ENCODE measurements at regions not wholly inside any gene's neighbourhood (a gene's known extent, or its start where the extent isn't known, plus 50 kb on each side); places are given as distances from the start of the nearest gene placed in this dataset.
"Not testable (repeated sequence)": the region's sequence is repeated elsewhere in the genome, so short reads cannot be mapped to it uniquely, and the experiment has no call there.

DNA sequence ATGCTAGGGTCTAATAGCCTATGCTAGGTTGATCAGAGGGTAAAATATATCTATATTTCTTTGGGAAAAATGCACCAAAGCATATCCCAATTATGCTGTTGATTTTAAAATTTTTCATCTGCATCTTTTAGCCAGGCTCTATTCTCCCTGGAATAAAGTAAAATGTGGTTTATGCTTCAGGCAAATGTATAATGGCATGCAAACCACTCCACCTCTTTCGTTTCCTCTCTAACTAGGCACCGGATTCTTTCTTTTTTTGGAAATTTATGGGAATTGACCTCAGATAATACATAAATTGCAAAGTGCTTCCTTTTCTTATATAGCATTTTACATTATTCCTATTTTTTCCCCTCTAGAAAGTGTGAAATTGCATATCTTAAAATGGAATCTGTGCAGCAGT lies 386.5 kb downstream of the OLFM4 start:
- no peak for DNase-seq

DNA sequence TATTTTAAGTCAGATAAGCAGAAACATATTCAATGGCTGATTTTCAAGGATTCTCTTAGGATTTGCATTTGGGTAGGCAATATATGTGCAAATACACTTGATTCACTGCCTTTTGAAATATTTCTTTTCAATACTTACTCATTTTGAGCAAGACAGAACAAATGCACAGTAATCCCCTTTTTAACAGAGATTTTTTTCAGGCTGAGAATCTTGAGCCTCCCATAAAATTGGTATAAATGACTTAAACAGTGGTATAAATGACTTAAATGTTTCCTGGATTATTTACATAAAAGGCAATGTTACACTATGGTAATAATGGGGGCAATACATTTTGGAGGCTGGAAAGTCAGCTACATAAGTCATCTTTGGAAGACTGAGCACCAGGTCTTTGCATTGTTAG lies 389.0 kb downstream of the OLFM4 start:
- DNase-seq, result no peak

DNA sequence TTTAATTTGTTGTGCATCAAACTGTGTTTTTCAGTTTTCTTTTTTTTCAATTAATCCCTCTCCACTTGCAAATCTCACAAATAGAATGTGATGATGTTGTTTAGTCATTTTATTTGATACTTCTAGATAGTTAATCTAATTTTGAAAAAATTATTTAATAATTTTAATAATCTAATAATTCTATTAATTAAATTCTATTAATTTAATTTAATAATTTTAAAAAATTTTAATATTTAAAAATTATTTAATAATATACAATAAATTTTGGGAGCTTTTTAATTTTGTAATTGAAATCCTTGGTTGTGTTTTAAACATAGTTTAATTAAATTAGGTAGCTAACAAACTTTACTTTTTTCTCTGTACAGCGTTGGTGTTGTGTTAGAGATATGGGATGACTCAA lies 393.8 kb downstream of the OLFM4 start:
- no peak for DNase-seq

DNA sequence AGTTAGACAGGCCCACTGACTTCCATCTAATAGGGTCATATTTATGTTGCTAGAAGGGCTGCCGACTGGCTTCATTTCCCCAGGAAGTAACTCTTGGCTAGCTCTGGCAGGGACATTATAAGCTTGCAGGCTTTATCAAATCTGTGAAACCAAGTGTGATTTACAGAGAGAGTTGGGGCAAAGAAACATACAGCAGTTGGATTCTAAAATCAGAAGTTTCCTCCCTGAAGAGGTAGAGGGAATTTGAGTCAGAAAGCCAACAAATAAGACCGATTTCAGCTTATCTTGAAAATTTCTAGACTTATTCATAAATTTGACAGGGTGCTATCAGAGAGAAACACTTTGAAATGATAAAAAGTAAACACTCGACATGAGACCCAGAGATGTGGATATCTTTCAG lies 407.8 kb downstream of the OLFM4 start:
- DNase-seq, result no peak

- DNase-seq, result no peak
Observed at GRCh38 chr13:53439439-53440225, 411.0 kb downstream of the OLFM4 start.

DNA sequence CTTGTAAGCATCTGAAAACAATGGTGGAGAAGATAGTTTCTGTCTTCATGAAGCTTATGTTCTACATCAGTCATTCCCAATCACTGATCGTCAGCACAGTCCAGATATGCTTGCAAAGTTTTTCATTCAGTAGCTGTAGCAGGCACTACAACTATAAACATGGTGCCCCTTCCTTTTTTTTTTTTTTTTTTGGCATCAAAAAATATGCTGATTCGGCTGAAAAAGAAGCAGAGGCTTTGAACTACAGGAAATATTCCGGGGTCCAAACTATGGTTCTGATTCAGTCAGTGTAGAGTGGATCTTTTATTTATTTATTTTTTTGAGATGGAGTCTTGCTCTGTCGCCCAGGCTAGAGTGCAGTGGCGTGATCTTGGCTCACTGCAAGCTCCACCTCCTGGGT lies 414.4 kb downstream of the OLFM4 start:
- DNase-seq, result no peak

- DNase-seq, result no peak
Observed at GRCh38 chr13:53445686-53446085, 417.1 kb downstream of the OLFM4 start.

DNA sequence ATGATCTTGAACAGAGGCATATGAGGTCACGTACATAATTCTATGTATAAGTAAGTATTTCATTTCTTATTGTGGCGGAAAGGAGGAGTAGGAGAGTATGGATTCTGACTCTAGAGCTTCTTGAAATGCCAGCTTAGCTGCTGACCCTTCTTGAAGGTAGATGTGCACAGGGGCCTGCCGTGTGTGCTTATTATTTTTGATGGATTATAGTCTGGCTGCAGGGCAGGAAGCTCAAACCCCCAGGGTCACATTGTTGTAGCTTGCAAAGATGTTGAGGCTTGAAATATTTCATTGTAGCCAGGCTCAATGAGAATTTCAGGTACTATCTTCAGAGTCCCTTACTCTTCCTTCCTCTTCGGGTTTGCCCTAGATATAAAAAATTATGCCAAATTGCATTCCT lies 418.8 kb downstream of the OLFM4 start:
- DNase-seq, result no peak

DNA sequence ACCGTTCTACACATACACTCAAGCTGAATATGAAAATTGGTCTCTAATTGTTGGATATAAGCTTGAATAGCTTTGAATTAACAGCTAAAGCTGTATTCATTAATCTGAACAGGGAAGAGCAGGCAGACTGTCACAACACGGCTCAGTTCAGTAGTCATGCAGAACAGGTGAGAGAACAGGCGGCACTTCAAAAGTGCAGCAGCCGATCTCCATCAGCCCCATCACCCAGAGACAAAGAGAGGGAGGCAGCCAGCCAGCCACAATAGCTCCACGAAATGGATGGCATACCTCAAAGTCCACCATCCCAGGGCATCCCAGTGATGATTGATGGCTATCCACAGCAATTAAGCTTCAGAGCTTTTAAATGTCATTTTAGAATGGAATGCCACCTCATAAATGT lies 419.2 kb downstream of the OLFM4 start:
- DNase-seq, result no peak

GRCh38 chr13:53452263-53452808 lies 423.7 kb downstream of the OLFM4 start:
- not testable (repeated sequence) for DNase-seq

- DNase-seq, result no peak
Observed at GRCh38 chr13:53460796-53461195, 432.2 kb downstream of the OLFM4 start.

DNA sequence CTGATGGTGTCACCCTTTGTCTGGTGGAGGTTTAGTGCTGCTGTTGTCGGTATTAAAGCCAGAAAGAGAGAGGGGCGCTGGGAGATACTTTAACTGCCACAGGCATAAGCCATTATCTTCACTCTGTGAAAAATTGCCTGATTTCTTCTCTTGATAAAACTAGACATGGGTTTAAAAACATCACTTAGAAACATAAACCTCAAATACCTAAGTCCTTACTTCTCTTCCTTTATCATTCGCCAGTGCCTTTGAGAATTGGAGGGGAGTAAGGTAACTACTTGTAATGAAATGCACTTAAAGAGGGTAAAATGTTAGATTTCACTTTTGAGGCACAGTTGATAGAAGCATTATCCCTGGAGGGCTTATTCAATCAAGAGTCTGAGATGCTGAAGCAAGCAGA lies 434.5 kb downstream of the OLFM4 start:
- no peak for DNase-seq

GRCh38 chr13:53466576-53466975 lies 438.0 kb downstream of the OLFM4 start:
- DNase-seq, result no peak

DNA sequence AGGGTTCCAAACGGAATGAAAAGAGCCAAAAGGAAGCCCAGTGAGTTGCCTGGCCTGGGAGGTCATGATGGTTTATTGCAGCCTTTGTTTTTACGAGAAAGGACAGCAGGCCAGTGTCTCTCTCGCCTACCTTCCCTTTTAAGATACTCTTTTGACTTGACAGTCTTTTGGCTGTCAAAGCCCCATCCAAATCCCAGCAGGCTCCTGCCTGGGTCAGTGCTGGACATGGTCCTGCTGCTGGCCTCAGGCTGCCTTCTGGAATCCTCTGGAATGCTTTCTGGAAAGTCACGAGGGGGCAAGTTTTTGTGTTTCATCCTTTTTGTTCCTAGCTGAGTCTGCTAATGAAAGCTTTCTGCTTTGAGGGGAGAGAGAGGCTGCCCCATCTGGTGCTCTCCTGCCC lies 444.8 kb downstream of the OLFM4 start:
- no peak for DNase-seq

DNA sequence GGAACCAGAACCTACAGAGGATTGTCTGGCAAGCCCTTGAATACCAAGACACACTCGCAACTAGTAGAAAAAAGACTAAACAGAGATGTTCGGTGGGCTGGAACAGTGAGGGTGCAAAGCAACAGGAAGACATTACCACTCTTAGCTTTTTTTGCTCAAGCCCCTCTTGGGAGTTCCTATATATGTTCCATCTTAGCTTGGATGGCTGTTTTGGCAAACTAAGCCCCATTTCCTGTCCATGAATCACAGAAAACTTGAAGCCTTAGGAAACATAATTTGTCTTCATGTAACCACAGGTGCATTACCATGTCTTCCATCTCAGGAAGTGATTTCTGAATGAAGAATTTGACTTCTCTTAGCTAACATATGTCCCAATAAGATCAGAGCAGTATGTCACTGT lies 446.3 kb downstream of the OLFM4 start:
- DNase-seq, result no peak

DNA sequence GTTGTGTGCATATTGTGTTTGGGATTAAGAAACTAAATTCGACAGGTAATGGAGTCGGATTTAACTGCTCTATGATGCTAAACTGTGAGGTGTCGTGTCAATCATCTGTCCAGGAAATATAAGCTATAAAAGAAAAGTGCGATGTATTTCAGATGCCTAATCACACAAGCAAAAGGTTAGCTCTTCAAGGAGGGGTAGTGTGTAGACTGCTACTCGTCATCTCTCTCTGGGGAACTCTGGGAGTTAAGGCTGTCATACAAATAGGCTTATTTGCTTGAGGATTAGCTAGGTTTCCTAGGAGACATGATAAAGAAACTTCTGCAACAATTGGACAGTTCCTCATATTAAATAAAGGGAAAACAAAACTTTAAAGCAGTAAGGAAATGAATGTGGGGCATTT lies 462.1 kb downstream of the OLFM4 start:
- DNase-seq, result no peak

GRCh38 chr13:53494406-53494805 lies 465.8 kb downstream of the OLFM4 start:
- DNase-seq, result no peak

GRCh38 chr13:53499576-53500133 lies 471.0 kb downstream of the OLFM4 start:
- no peak for DNase-seq

- no peak for DNase-seq
Observed at GRCh38 chr13:53501387-53501786, 472.8 kb downstream of the OLFM4 start.

GRCh38 chr13:53507741-53508140 lies 479.1 kb downstream of the OLFM4 start:
- DNase-seq, result no peak

GRCh38 chr13:53512635-53513034 lies 484.0 kb downstream of the OLFM4 start:
- no peak for DNase-seq

DNA sequence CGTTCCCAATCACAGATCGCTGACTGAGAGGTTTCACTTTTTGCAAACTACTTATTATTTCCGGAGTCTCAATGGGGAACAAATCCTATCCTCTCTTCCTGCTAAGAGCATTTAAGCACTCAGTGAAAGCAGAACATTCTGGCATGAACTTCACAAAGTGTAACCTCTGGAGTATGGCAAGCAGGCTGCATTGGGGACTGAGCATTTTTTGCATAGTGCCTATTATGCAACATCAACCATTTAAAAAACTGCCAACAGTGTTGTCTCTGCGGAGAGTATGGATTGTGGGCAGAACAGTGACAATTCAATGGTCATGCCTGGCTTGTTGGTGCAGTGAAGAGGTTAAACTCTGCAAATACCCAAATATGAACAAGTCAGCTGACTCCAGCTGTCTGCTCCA lies 484.6 kb downstream of the OLFM4 start:
- no peak for DNase-seq

- DNase-seq, result no peak
Observed at GRCh38 chr13:53520132-53520531, 491.5 kb downstream of the OLFM4 start.

GRCh38 chr13:53522034-53522433 lies 493.4 kb downstream of the OLFM4 start:
- no peak for DNase-seq

DNA sequence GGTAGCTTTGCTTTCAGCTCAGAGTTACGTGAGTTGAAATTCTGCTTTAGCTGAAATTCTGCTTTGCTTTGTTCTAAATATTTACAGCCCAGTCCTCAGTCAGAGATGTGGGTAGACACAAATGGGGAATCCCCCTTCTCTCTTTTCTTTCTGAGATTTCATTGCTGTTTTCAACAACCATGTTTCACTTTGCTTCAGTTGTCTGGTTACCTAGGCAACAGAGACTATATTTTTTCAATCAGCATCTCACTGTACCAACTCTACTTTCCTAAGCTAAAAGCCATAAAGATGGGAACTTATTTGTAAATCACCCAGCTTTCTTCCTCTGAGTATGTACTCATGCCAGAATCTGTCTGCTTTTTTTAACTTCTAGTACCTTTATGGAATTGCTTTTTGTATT lies 509.0 kb downstream of the OLFM4 start:
- no peak for DNase-seq

All from DMS79 (cell line).